Naive thymus-derived CD8-positive, alpha-beta T cell (primary cell): ENCODE measurements at regions not wholly inside any gene's neighbourhood (a gene's known extent, or its start where the extent isn't known, plus 50 kb on each side); places are given as distances from the start of the nearest gene placed in this dataset.
A peak's percentile ranks its signal among the peaks of the same experiment; 100 is the strongest.

ENCODE experiments used
- ATAC-seq, 2 donors: fragments of 150-1000 bp; cut with Tn5 transposase in 1 of 2; sonication (Bioruptor Pico), chemical (Tn5 transposase) in 1 of 2; 1 replicate in 1 of 2; 2 replicates in 1 of 2; pipeline ENCODE4 v1.10.0; 2021; ENCODE audit warnings: mild to moderate bottlenecking in 2 of 2, moderate library complexity in 2 of 2
- POLR2A ChIA-PET: fragments of 350-600 bp; sonication (Branson Sonifier 250); formaldehyde crosslinking; loops from one replicate; lab custom pipeline; 2021; ENCODE audit warnings: antibody characterized with exemption; lab: Charles Lee
- DNase-seq, 10 donors: peaks; one replicate each; pipeline versions ENCODE4 v3.0.0 to v3.0.0-alpha.2; 2020 to 2022
- H3K27ac Mint-ChIP-seq, 10 donors: one replicate each; pipeline ENCODE4 v1.8.0; 2020 to 2022; ENCODE audit warnings: mild to moderate bottlenecking in 10 of 10, mixed read lengths in 10 of 10, moderate library complexity in 4 of 10, inconsistent platforms in 1 of 10
- H3K27me3 Mint-ChIP-seq, 5 donors: one replicate each; pipeline ENCODE4 v1.8.0; 2021 to 2022; ENCODE audit warnings: mixed read lengths in 5 of 5
- H3K36me3 Mint-ChIP-seq, 3 donors: one replicate each; pipeline ENCODE4 v1.8.0; 2020 to 2022; ENCODE audit warnings: mixed read lengths in 3 of 3, mild to moderate bottlenecking in 2 of 3, inconsistent platforms in 1 of 3
- H3K4me1 Mint-ChIP-seq, 4 donors: one replicate each; pipeline ENCODE4 v1.8.0; 2021 to 2022; ENCODE audit warnings: mixed read lengths in 4 of 4
- H3K4me3 Mint-ChIP-seq, 10 donors: one replicate each; pipeline ENCODE4 v1.8.0; 2020 to 2022; ENCODE audit warnings: mild to moderate bottlenecking in 10 of 10, mixed read lengths in 10 of 10, moderate library complexity in 6 of 10, inconsistent platforms in 1 of 10
- H3K9me3 Mint-ChIP-seq, 9 donors: one replicate each; pipeline ENCODE4 v1.8.0; 2020 to 2022; ENCODE audit warnings: mixed read lengths in 9 of 9, mild to moderate bottlenecking in 3 of 9, inconsistent platforms in 1 of 9, moderate library complexity in 1 of 9

- H3K4me3 Mint-ChIP-seq: no peak overlapping the region
- H3K4me1 Mint-ChIP-seq: peaks cover 3 to 7% (median 4%) of the 10 kb centered on the region in 4 donors
- DNase-seq: no peak
- peak overlapping the region in 1 of 10 donors; percentile 52 for H3K27ac Mint-ChIP-seq
- POLR2A ChIA-PET: no interaction called here
- H3K36me3 Mint-ChIP-seq: no peaks in the 10 kb centered on the region
- peaks cover 0 to 31% (median 8%) of the 10 kb centered on the region in 5 donors for H3K27me3 Mint-ChIP-seq
- H3K9me3 Mint-ChIP-seq: no peaks in the 10 kb centered on the region
- no peak for ATAC-seq
Observed at GRCh38 chr4:1564535-1565375, 119.4 kb downstream of the FAM53A start.

- no peaks in the 10 kb centered on the region for H3K36me3 Mint-ChIP-seq
- H3K4me1 Mint-ChIP-seq: peaks cover 3 to 7% (median 4%) of the 10 kb centered on the region in 4 donors
- POLR2A ChIA-PET: no interaction called here
- H3K9me3 Mint-ChIP-seq: no peaks in the 10 kb centered on the region
- H3K27me3 Mint-ChIP-seq: peaks cover 0 to 28% (median 8%) of the 10 kb centered on the region in 5 donors
- peak overlapping the region in 2 of 10 donors; percentile 37 to 62 for H3K27ac Mint-ChIP-seq
- DNase-seq (no peak), ATAC-seq (no peak)
- peak overlapping the region in 1 of 10 donors; percentile 68 for H3K4me3 Mint-ChIP-seq
Observed at GRCh38 chr4:1563768-1564485, 120.2 kb downstream of the FAM53A start.

- no peak overlapping the region for H3K4me3 Mint-ChIP-seq
- POLR2A ChIA-PET: no interaction called here
- no peaks in the 10 kb centered on the region for H3K36me3 Mint-ChIP-seq
- peaks cover 0 to 27% (median 8%) of the 10 kb centered on the region in 5 donors for H3K27me3 Mint-ChIP-seq
- ATAC-seq (no peak), DNase-seq (no peak)
- peaks cover 3 to 7% (median 4%) of the 10 kb centered on the region in 4 donors for H3K4me1 Mint-ChIP-seq
- no peaks in the 10 kb centered on the region for H3K9me3 Mint-ChIP-seq
- no peak overlapping the region for H3K27ac Mint-ChIP-seq
Observed at GRCh38 chr4:1563241-1563640, 120.9 kb downstream of the FAM53A start.

GRCh38 chr4:1562771-1563170 lies 121.3 kb downstream of the FAM53A start:
- no peak for ATAC-seq
- H3K36me3 Mint-ChIP-seq: no peaks in the 10 kb centered on the region
- peaks cover 3 to 7% (median 4%) of the 10 kb centered on the region in 4 donors for H3K4me1 Mint-ChIP-seq
- no peak overlapping the region for H3K4me3 Mint-ChIP-seq
- no peak for DNase-seq
- POLR2A ChIA-PET: no interaction called here
- no peaks in the 10 kb centered on the region for H3K9me3 Mint-ChIP-seq
- H3K27me3 Mint-ChIP-seq: peaks cover 0 to 32% (median 8%) of the 10 kb centered on the region in 5 donors
- no peak overlapping the region for H3K27ac Mint-ChIP-seq

- H3K9me3 Mint-ChIP-seq: no peaks in the 10 kb centered on the region
- POLR2A ChIA-PET: no interaction called here
- DNase-seq (no peak), ATAC-seq (no peak)
- H3K4me3 Mint-ChIP-seq: no peak overlapping the region
- peaks cover 0 to 35% (median 9%) of the 10 kb centered on the region in 5 donors for H3K27me3 Mint-ChIP-seq
- no peaks in the 10 kb centered on the region for H3K36me3 Mint-ChIP-seq
- H3K27ac Mint-ChIP-seq: no peak overlapping the region
- H3K4me1 Mint-ChIP-seq: peaks cover 3 to 7% (median 4%) of the 10 kb centered on the region in 4 donors
Observed at GRCh38 chr4:1562371-1562770, 121.7 kb downstream of the FAM53A start.

GRCh38 chr4:1561286-1561990 lies 122.7 kb downstream of the FAM53A start:
- POLR2A ChIA-PET: no interaction called here
- H3K36me3 Mint-ChIP-seq: no peaks in the 10 kb centered on the region
- H3K4me1 Mint-ChIP-seq: peaks cover 3 to 7% (median 4%) of the 10 kb centered on the region in 4 donors
- H3K27ac Mint-ChIP-seq: no peak overlapping the region
- no peak overlapping the region for H3K4me3 Mint-ChIP-seq
- DNase-seq: no peak
- no peaks in the 10 kb centered on the region for H3K9me3 Mint-ChIP-seq
- H3K27me3 Mint-ChIP-seq: peaks cover 4 to 41% (median 15%) of the 10 kb centered on the region in 5 donors
- ATAC-seq: no peak

GRCh38 chr4:1559896-1560650 lies 124.0 kb downstream of the FAM53A start:
- no peak for DNase-seq
- Mint-ChIP-seq H3K27me3 (peaks cover 4 to 47% (median 13%) of the 10 kb centered on the region in 5 donors), H3K4me3 (no peak overlapping the region), H3K36me3 (no peaks in the 10 kb centered on the region), H3K9me3 (no peaks in the 10 kb centered on the region), H3K27ac (no peak overlapping the region), H3K4me1 (peaks cover 0 to 1% (median 0%) of the 10 kb centered on the region in 4 donors)
- POLR2A ChIA-PET: no interaction called here
- ATAC-seq: no peak

GRCh38 chr4:1558205-1558604 lies 125.9 kb downstream of the FAM53A start:
- no peak overlapping the region for H3K27ac Mint-ChIP-seq
- DNase-seq: no peak
- H3K4me1 Mint-ChIP-seq: no peaks in the 10 kb centered on the region
- H3K9me3 Mint-ChIP-seq: no peaks in the 10 kb centered on the region
- POLR2A ChIA-PET: no interaction called here
- H3K36me3 Mint-ChIP-seq: no peaks in the 10 kb centered on the region
- ATAC-seq: no peak
- peaks cover 5 to 47% (median 18%) of the 10 kb centered on the region in 5 donors for H3K27me3 Mint-ChIP-seq
- no peak overlapping the region for H3K4me3 Mint-ChIP-seq

- Mint-ChIP-seq H3K4me3 (no peak overlapping the region), H3K27ac (no peak overlapping the region), H3K4me1 (no peaks in the 10 kb centered on the region), H3K36me3 (no peaks in the 10 kb centered on the region), H3K9me3 (no peaks in the 10 kb centered on the region), H3K27me3 (peaks cover 5 to 43% (median 18%) of the 10 kb centered on the region in 5 donors)
- ATAC-seq (no peak), DNase-seq (no peak)
- POLR2A ChIA-PET: no interaction called here
Observed at GRCh38 chr4:1557221-1557597, 126.9 kb downstream of the FAM53A start.

- POLR2A ChIA-PET: no interaction called here
- Mint-ChIP-seq H3K27ac (no peak overlapping the region), H3K9me3 (no peaks in the 10 kb centered on the region), H3K4me3 (no peak overlapping the region), H3K4me1 (no peaks in the 10 kb centered on the region), H3K36me3 (no peaks in the 10 kb centered on the region), H3K27me3 (peaks cover 5 to 39% (median 18%) of the 10 kb centered on the region in 5 donors)
- DNase-seq (no peak), ATAC-seq (peak in 1 of 2 donors; percentile 61)
Observed at GRCh38 chr4:1556541-1557220, 127.4 kb downstream of the FAM53A start.

- ATAC-seq: no peak
- peaks cover 5 to 40% (median 18%) of the 10 kb centered on the region in 5 donors for H3K27me3 Mint-ChIP-seq
- POLR2A ChIA-PET: no interaction called here
- no peak for DNase-seq
- H3K9me3 Mint-ChIP-seq: no peaks in the 10 kb centered on the region
- peak overlapping the region in 1 of 10 donors; percentile 65 for H3K27ac Mint-ChIP-seq
- no peaks in the 10 kb centered on the region for H3K36me3 Mint-ChIP-seq
- no peak overlapping the region for H3K4me3 Mint-ChIP-seq
- no peaks in the 10 kb centered on the region for H3K4me1 Mint-ChIP-seq
Observed at GRCh38 chr4:1554876-1555265, 129.2 kb downstream of the FAM53A start.
